ENCODE measurements at regions not wholly inside any gene's neighbourhood (a gene's known extent, or its start where the extent isn't known, plus 50 kb on each side); places are given as distances from the start of the nearest gene placed in this dataset.

- Mint-ChIP-seq H3K9me3 (ENCODE audit: low read depth) (peaks cover 14% of the 10 kb centered on the region), H3K4me1 (ENCODE audit: low read depth) (peaks cover 20% of the 10 kb centered on the region), H3K36me3 (ENCODE audit: insufficient read depth) (no peaks in the 10 kb centered on the region), H3K4me3 (ENCODE audit: low read depth) (no peak overlapping the region), H3K27me3 (peaks cover 13% of the 10 kb centered on the region), H3K27ac (no peak overlapping the region)
- no peak for DNase-seq (ENCODE audit: low spot score, unreplicated experiment)
- TF ChIP-seq CTCF (IDR thresholded peaks at IDR 0.05; ENCODE audit: unreplicated experiment): no peak
These were observed 301.5 kb downstream of the HAPSTR1 start for GRCh38 chr16:9392956-9393355.

GRCh38 chr16:9393591-9393990 is 302.1 kb downstream of the HAPSTR1 start:
- Mint-ChIP-seq H3K4me1 (ENCODE audit: low read depth) (peaks cover 20% of the 10 kb centered on the region), H3K36me3 (ENCODE audit: insufficient read depth) (no peaks in the 10 kb centered on the region), H3K27me3 (peaks cover 13% of the 10 kb centered on the region), H3K27ac (no peak overlapping the region), H3K4me3 (ENCODE audit: low read depth) (no peak overlapping the region), H3K9me3 (ENCODE audit: low read depth) (peaks cover 10% of the 10 kb centered on the region)
- DNase-seq (ENCODE audit: low spot score, unreplicated experiment): no peak
- TF ChIP-seq CTCF (IDR thresholded peaks at IDR 0.05; ENCODE audit: unreplicated experiment): no peak

GRCh38 chr16:9395958-9396359 is 304.5 kb downstream of the HAPSTR1 start:
- no peaks in the 10 kb centered on the region for H3K36me3 Mint-ChIP-seq (ENCODE audit: insufficient read depth)
- TF ChIP-seq CTCF (IDR thresholded peaks at IDR 0.05; ENCODE audit: unreplicated experiment): no peak
- H3K4me1 Mint-ChIP-seq (ENCODE audit: low read depth): peaks cover 20% of the 10 kb centered on the region
- H3K27ac Mint-ChIP-seq: peak overlapping the region; percentile 88
- H3K4me3 Mint-ChIP-seq (ENCODE audit: low read depth): no peak overlapping the region
- DNase-seq (ENCODE audit: low spot score, unreplicated experiment): no peak
- peaks cover 28% of the 10 kb centered on the region for H3K27me3 Mint-ChIP-seq
- peaks cover 3% of the 10 kb centered on the region for H3K9me3 Mint-ChIP-seq (ENCODE audit: low read depth)

- H3K27ac Mint-ChIP-seq: no peak overlapping the region
- no peak overlapping the region for H3K4me3 Mint-ChIP-seq (ENCODE audit: low read depth)
- H3K4me1 Mint-ChIP-seq (ENCODE audit: low read depth): peaks cover 16% of the 10 kb centered on the region
- TF ChIP-seq CTCF (IDR thresholded peaks at IDR 0.05; ENCODE audit: unreplicated experiment): no peak
- H3K27me3 Mint-ChIP-seq: peaks cover 19% of the 10 kb centered on the region
- H3K9me3 Mint-ChIP-seq (ENCODE audit: low read depth): peaks cover 3% of the 10 kb centered on the region
- no peak for DNase-seq (ENCODE audit: low spot score, unreplicated experiment)
- no peaks in the 10 kb centered on the region for H3K36me3 Mint-ChIP-seq (ENCODE audit: insufficient read depth)
These were observed 308.1 kb downstream of the HAPSTR1 start for GRCh38 chr16:9399573-9399972.

GRCh38 chr16:9401173-9401572 is 309.7 kb downstream of the HAPSTR1 start:
- H3K27me3 Mint-ChIP-seq: peaks cover 15% of the 10 kb centered on the region
- no peak overlapping the region for H3K4me3 Mint-ChIP-seq (ENCODE audit: low read depth)
- no peaks in the 10 kb centered on the region for H3K36me3 Mint-ChIP-seq (ENCODE audit: insufficient read depth)
- no peak overlapping the region for H3K27ac Mint-ChIP-seq
- H3K4me1 Mint-ChIP-seq (ENCODE audit: low read depth): peaks cover 5% of the 10 kb centered on the region
- H3K9me3 Mint-ChIP-seq (ENCODE audit: low read depth): peaks cover 3% of the 10 kb centered on the region
- no peak for TF ChIP-seq CTCF (IDR thresholded peaks at IDR 0.05; ENCODE audit: unreplicated experiment)
- DNase-seq (ENCODE audit: low spot score, unreplicated experiment): no peak
